Spleen (tissue), 7 donors: ENCODE measurements at regions not wholly inside any gene's neighbourhood (a gene's known extent, or its start where the extent isn't known, plus 50 kb on each side); places are given as distances from the start of the nearest gene placed in this dataset.

Experiments used
- POLR2AphosphoS5 ChIP-seq, 3 donors: sonication (generic); formaldehyde crosslinking; IDR thresholded peaks; one replicate each; pipeline ENCODE4 v1.5.1; 2017; ENCODE audit warnings: antibody characterized with exemption in 3 of 3
- TF ChIP-seq, protein P1 (sequence below), 11 experiments: fragments of 200-600 bp in 7 of 11; fragments of 450-650 bp in 4 of 11; sonication (generic) in 4 of 11; IDR thresholded peaks in 8 of 11; conservative IDR thresholded peaks in 3 of 11; 1 replicate in 7 of 11; 2 replicates in 4 of 11; pipeline versions ENCODE4 v1.4.0 to v1.8.0; 2016 to 2021; ENCODE audit warnings: antibody characterized with exemption in 11 of 11, inconsistent platforms in 4 of 11, mild to moderate bottlenecking in 1 of 11
- donor health status: DM: no; HTN: no; CAD: no; lungs with moderate emphysema.
- donor health status: DM: no; HTN: no; CAD: no.
- donor health status: DM: no; HTN: no; CAD: no.

DNA sequence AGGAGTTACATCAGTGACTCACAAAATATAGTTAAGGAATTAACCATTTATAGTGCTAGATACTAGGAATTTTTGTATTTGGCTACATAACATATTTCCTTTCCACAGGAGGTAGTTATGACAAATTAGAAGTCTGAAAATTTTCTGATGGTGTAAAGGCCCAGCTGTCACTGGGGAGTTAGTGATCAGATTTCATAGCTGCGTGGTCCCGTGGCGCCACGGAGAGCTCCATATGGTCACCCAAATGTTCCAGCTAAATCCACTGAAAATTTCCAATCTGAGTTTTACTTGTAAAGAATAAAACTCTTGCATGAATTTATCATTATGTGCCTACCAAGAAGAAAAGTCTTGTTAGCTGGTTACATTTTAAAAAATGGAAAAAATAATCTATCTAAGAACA lies 368.9 kb upstream of the PLSCR5 start:
- TF ChIP-seq, protein P1, sequence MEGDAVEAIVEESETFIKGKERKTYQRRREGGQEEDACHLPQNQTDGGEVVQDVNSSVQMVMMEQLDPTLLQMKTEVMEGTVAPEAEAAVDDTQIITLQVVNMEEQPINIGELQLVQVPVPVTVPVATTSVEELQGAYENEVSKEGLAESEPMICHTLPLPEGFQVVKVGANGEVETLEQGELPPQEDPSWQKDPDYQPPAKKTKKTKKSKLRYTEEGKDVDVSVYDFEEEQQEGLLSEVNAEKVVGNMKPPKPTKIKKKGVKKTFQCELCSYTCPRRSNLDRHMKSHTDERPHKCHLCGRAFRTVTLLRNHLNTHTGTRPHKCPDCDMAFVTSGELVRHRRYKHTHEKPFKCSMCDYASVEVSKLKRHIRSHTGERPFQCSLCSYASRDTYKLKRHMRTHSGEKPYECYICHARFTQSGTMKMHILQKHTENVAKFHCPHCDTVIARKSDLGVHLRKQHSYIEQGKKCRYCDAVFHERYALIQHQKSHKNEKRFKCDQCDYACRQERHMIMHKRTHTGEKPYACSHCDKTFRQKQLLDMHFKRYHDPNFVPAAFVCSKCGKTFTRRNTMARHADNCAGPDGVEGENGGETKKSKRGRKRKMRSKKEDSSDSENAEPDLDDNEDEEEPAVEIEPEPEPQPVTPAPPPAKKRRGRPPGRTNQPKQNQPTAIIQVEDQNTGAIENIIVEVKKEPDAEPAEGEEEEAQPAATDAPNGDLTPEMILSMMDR (IDR thresholded peaks at IDR 0.05 in 8 of 11, conservative IDR thresholded peaks at IDR 0.05 in 3 of 11) = no peak
- TF ChIP-seq POLR2AphosphoS5 (IDR thresholded peaks at IDR 0.05) = no peak
